ENCODE measurements at regions not wholly inside any gene's neighbourhood (a gene's known extent, or its start where the extent isn't known, plus 50 kb on each side); places are given as distances from the start of the nearest gene placed in this dataset.

DNA sequence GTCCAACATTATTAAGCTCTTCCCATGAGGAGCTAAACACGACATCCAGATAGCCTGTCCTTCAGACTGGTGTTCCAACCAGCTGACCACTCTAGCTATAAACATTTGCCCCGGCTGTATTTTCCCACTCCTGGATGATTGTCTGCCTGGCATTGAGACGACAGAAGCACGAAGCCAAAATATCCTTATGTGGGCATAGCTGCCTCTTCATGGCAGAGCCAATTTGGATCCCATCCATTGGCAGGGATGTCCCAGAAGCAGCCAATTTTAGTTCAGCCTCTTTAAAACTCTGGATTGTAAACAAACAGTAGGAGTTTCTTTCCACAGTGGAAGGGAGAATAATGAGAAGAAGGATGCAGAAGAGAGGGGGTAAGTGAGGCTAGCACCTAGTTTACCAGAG lies 507.6 kb downstream of the CETN3 start:
- TF ChIP-seq POLR2A (IDR thresholded peaks at IDR 0.05) (no peak), POLR2AphosphoS5 (IDR thresholded peaks at IDR 0.05; ENCODE audit: insufficient read depth in 1 of 2, low read depth in 1 of 2) (peak in 1 of 2 donors; percentile 16), CTCF (IDR thresholded peaks at IDR 0.05) (no peak)
